ENCODE measurements at regions not wholly inside any gene's neighbourhood (a gene's known extent, or its start where the extent isn't known, plus 50 kb on each side); places are given as distances from the start of the nearest gene placed in this dataset.

- BruUV-seq (replicated peaks), result no TSS peak
- no peak overlapping the region for H3K9ac ChIP-seq (ENCODE audit: low read length)
These were observed 102.7 kb upstream of the BMPER start for GRCh38 chr7:33802600-33802999.

More at GRCh38 chr7:33802600-33802999, 102.7 kb upstream of the BMPER start:
- H4K20me1 ChIP-seq (ENCODE audit: insufficient read depth), result no peaks in the 10 kb centered on the region
- no peaks in the 10 kb centered on the region for H3K79me2 ChIP-seq (ENCODE audit: insufficient read depth, low read length)
- H3K4me2 ChIP-seq (ENCODE audit: low read length), result no peak overlapping the region
- DNase-seq (ENCODE audit: low read depth, low spot score) (no peak), ATAC-seq (no peak)
- ChIA-PET POLR2A (no interaction called here), RAD21 (ENCODE audit: low non-redundant PET in 1 of 2, low total read pairs in 2 of 2, uncharacterized antibody in 2 of 2, unreplicated experiment in 2 of 2) (no interaction called here), CTCF (no interaction called here)
- H3K9me3 ChIP-seq (ENCODE audit: control insufficient read depth in 1 of 2, insufficient read depth in 1 of 2, low read depth in 1 of 2, low read length in 2 of 2), result no peaks in the 10 kb centered on the region
- H2AFZ ChIP-seq (ENCODE audit: low read depth, low read length, poor library complexity, severe bottlenecking), result no peak overlapping the region
- H3K27me3 ChIP-seq (ENCODE audit: insufficient read depth, low read length), result peaks cover 4% of the 10 kb centered on the region; the same call in 1 of the 2 replicates
- no peaks in the 10 kb centered on the region for H3K36me3 ChIP-seq (ENCODE audit: control insufficient read depth in 1 of 2, insufficient read depth in 2 of 2, low read length in 2 of 2)
- H3K4me1 ChIP-seq (ENCODE audit: control insufficient read depth in 1 of 2, insufficient read depth in 2 of 2, low read length in 2 of 2), result no peaks in the 10 kb centered on the region
- no peak for TF ChIP-seq EZH2phosphoT487 (IDR thresholded peaks at IDR 0.05; ENCODE audit: borderline replicate concordance)
- TF ChIP-seq CTCF (IDR thresholded peaks at IDR 0.05 in 2 of 3, conservative IDR thresholded peaks at IDR 0.05 in 1 of 3; ENCODE audit: borderline replicate concordance in 1 of 3, insufficient read depth in 1 of 3, low read depth in 2 of 3, low read length in 2 of 3), result no peak
- TF ChIP-seq SIN3A (IDR thresholded peaks at IDR 0.05; ENCODE audit: low read depth), result no peak
- no peak for TF ChIP-seq ZBTB33 (IDR thresholded peaks at IDR 0.05; ENCODE audit: extremely low read depth, insufficient replicate concordance, low read length)
- TF ChIP-seq CBX3 (IDR thresholded peaks at IDR 0.05; ENCODE audit: low read depth), result no peak
- TF ChIP-seq JUND (IDR thresholded peaks at IDR 0.05), result no peak
- TF ChIP-seq ZNF274 (IDR thresholded peaks at IDR 0.05; ENCODE audit: low read depth, low read length), result no peak
- no peak for TF ChIP-seq ZFX (IDR thresholded peaks at IDR 0.05)
- no peak for TF ChIP-seq YY1 (IDR thresholded peaks at IDR 0.05; ENCODE audit: extremely low read depth, insufficient replicate concordance, low read depth, low read length)
- TF ChIP-seq CEBPB (IDR thresholded peaks at IDR 0.05; ENCODE audit: low read depth), result no peak
- TF ChIP-seq RAD21 (IDR thresholded peaks at IDR 0.05; ENCODE audit: low read depth), result no peak
- no peak for TF ChIP-seq MAX (IDR thresholded peaks at IDR 0.05)
- H3K4me3 ChIP-seq (replicated peaks in 1 of 2; ENCODE audit: low read depth in 1 of 2, low read length in 2 of 2), result no peak overlapping the region
- no peak overlapping the region for H3K27ac ChIP-seq (ENCODE audit: low read depth, low read length)
- intact Hi-C loops (cut with micrococcal nuclease), result no loop called here
- no peaks in the 10 kb centered on the region for H3K9me2 ChIP-seq (ENCODE audit: insufficient read depth)

Data from HCT116 (cell line).